Right lobe of liver (tissue), 6 donors: ENCODE measurements at regions not wholly inside any gene's neighbourhood (a gene's known extent, or its start where the extent isn't known, plus 50 kb on each side); places are given as distances from the start of the nearest gene placed in this dataset.
"Not testable (repeated sequence)": the region's sequence is repeated elsewhere in the genome, so short reads cannot be mapped to it uniquely, and the experiment has no call there.

Source experiments
- ATAC-seq, 4 donors: fragments of 200-7000 bp; cut with Tn5 transposase; one replicate each; pipeline ENCODE4 v1.9.1; 2020; ENCODE audit warnings: mild to moderate bottlenecking in 4 of 4, moderate library complexity in 4 of 4
- DNase-seq, 3 donors: peaks; one replicate each; pipeline ENCODE4 v3.0.0-alpha.2; 2020
- H3K27ac ChIP-seq, 3 donors: fragments of 200-600 bp; one replicate each; pipeline ENCODE4 v1.8.0; 2022
- H3K27me3 ChIP-seq, 2 donors: fragments of 200-600 bp; one replicate each; pipeline ENCODE4 v1.8.0; 2022
- H3K36me3 ChIP-seq, 4 donors: fragments of 200-600 bp; sonication (generic) in 1 of 4; one replicate each; pipeline versions ENCODE4 v1.5.1 to v1.8.0; 2017 to 2022; ENCODE audit warnings: control low read depth in 1 of 4
- H3K4me1 ChIP-seq, 4 donors: fragments of 200-600 bp; sonication (generic) in 1 of 4; one replicate each; pipeline versions ENCODE4 v1.5.1 to v1.8.0; 2017 to 2022; ENCODE audit warnings: control low read depth in 1 of 4
- H3K4me3 ChIP-seq, 3 donors: fragments of 200-600 bp; one replicate each; pipeline ENCODE4 v1.8.0; 2022
- H3K9me3 ChIP-seq, 4 donors: fragments of 200-600 bp; sonication (generic) in 1 of 4; one replicate each; pipeline versions ENCODE4 v1.5.1 to v1.8.0; 2017 to 2022; ENCODE audit warnings: control low read depth in 1 of 4
- CTCF ChIP-seq, 4 donors: fragments of 200-600 bp in 3 of 4; fragments of 450-650 bp in 1 of 4; IDR thresholded peaks; one replicate each; pipeline versions ENCODE4 v1.5.1 to v1.8.0; 2016 to 2022; ENCODE audit warnings: antibody characterized with exemption in 4 of 4, mild to moderate bottlenecking in 2 of 4
- POLR2A ChIP-seq: fragments of 450-650 bp; IDR thresholded peaks from one replicate; pipeline ENCODE4 v1.6.1; 2017; ENCODE audit warnings: antibody characterized with exemption, mild to moderate bottlenecking
- WGBS: methylation state at CpG from one replicate; pipeline ENCODE4 v1.1.6; 2018; ENCODE audit warnings: low coverage, low lambda C conversion rate; ENCODE audit not compliant: insufficient coverage; ENCODE audit errors: missing lambda C conversion rate; 5-methylcytosine and 5-hydroxymethylcytosine counted together
- intact Hi-C, 2 donors: fragments of 100-400 bp; cut with DNase I; formaldehyde crosslinking; loops; one replicate each; pipeline versions ENCODE4 v1.11.2 to v1.14.1; 2022
- donor health status: DM: no; HTN: yes; CAD: no.
- donor health status: DM: no; HTN: no; CAD: no.
- donor health status: DM: no; HTN: no; CAD: no.
- donor health status: DM: no; HTN: yes; CAD: no.
- donor health status: DM: no; HTN: yes; CAD: no.

- H3K9me3 ChIP-seq, result no peaks in the 10 kb centered on the region
- WGBS, result 41% methylated on average over 4 of the region's 4 CpGs
- no peak overlapping the region for H3K27ac ChIP-seq
- TF ChIP-seq POLR2A (no peak), CTCF (IDR thresholded peaks at IDR 0.05) (no peak)
- no peaks in the 10 kb centered on the region for H3K4me1 ChIP-seq
- DNase-seq, result no peak
- ATAC-seq, result no peak
- no peaks in the 10 kb centered on the region for H3K27me3 ChIP-seq
- intact Hi-C loops, result no loop called here
- no peak overlapping the region for H3K4me3 ChIP-seq
- H3K36me3 ChIP-seq, result no peaks in the 10 kb centered on the region
Observed at GRCh38 chr13:53110614-53111013, 82.0 kb downstream of the OLFM4 start.

GRCh38 chr13:53112522-53112921 lies 83.9 kb downstream of the OLFM4 start:
- no peak for TF ChIP-seq POLR2A
- no peak for TF ChIP-seq CTCF (IDR thresholded peaks at IDR 0.05)
- Histone ChIP-seq H3K27me3 (no peaks in the 10 kb centered on the region), H3K4me3 (no peak overlapping the region), H3K36me3 (no peaks in the 10 kb centered on the region), H3K4me1 (no peaks in the 10 kb centered on the region), H3K27ac (no peak overlapping the region), H3K9me3 (no peaks in the 10 kb centered on the region)
- ATAC-seq (no peak), DNase-seq (no peak)
- intact Hi-C loops, result no loop called here
- no CpG with 5 or more reads among the region's 2 CpGs for WGBS

GRCh38 chr13:53117048-53117447 lies 88.4 kb downstream of the OLFM4 start:
- ATAC-seq, intact Hi-C loops: not testable (repeated sequence)

GRCh38 chr13:53121131-53121773 lies 92.6 kb downstream of the OLFM4 start:
- DNase-seq, result no peak
- no peak overlapping the region for H3K27ac ChIP-seq
- no peaks in the 10 kb centered on the region for H3K36me3 ChIP-seq
- 40% methylated on average over 1 of the region's 1 CpG for WGBS
- H3K9me3 ChIP-seq, result no peaks in the 10 kb centered on the region
- no peaks in the 10 kb centered on the region for H3K4me1 ChIP-seq
- intact Hi-C loops, result no loop called here
- ATAC-seq, result no peak
- no peaks in the 10 kb centered on the region for H3K27me3 ChIP-seq
- TF ChIP-seq CTCF (IDR thresholded peaks at IDR 0.05), result no peak
- TF ChIP-seq POLR2A, result no peak
- H3K4me3 ChIP-seq, result no peak overlapping the region

More at GRCh38 chr13:53117048-53117447, 88.4 kb downstream of the OLFM4 start:
- not testable (repeated sequence) for H3K27ac ChIP-seq, DNase-seq, H3K9me3 ChIP-seq, H3K4me1 ChIP-seq, H3K27me3 ChIP-seq, H3K4me3 ChIP-seq, H3K36me3 ChIP-seq
- 12% methylated on average over 1 of the region's 1 CpG for WGBS

- no peaks in the 10 kb centered on the region for H3K27me3 ChIP-seq
- H3K27ac ChIP-seq, result no peak overlapping the region
- no peaks in the 10 kb centered on the region for H3K4me1 ChIP-seq
- no peaks in the 10 kb centered on the region for H3K36me3 ChIP-seq
- no peak overlapping the region for H3K4me3 ChIP-seq
- TF ChIP-seq POLR2A (no peak), CTCF (IDR thresholded peaks at IDR 0.05) (no peak)
- DNase-seq, result no peak
- no peaks in the 10 kb centered on the region for H3K9me3 ChIP-seq
- intact Hi-C loops, result no loop called here
- ATAC-seq, result no peak
- WGBS, result 43% methylated on average over 2 of the region's 2 CpGs
Observed at GRCh38 chr13:53121919-53122318, 93.3 kb downstream of the OLFM4 start.
